GM18498 (cell line): ENCODE measurements at regions not wholly inside any gene's neighbourhood (a gene's known extent, or its start where the extent isn't known, plus 50 kb on each side); places are given as distances from the start of the nearest gene placed in this dataset.
"Not testable (repeated sequence)": the region's sequence is repeated elsewhere in the genome, so short reads cannot be mapped to it uniquely, and the experiment has no call there.

Experiments
- ATAC-seq: cut with Tn5 transposase; IDR thresholded peaks from one replicate; pipeline ENCODE4 v1.9.1; 2021; ENCODE audit warnings: mild to moderate bottlenecking, moderate library complexity; ENCODE audit not compliant: unreplicated experiment

GRCh38 chr11:106276859-106277436 lies 199.5 kb downstream of the AASDHPPT start:
- no peak for ATAC-seq

- no peak for ATAC-seq
Measured at GRCh38 chr11:106277484-106277883, 200.0 kb downstream of the AASDHPPT start.

GRCh38 chr11:106278391-106278790 lies 200.9 kb downstream of the AASDHPPT start:
- ATAC-seq: no peak

- ATAC-seq: no peak
Measured at GRCh38 chr11:106280036-106280435, 202.6 kb downstream of the AASDHPPT start.

GRCh38 chr11:106281455-106282173 lies 204.2 kb downstream of the AASDHPPT start:
- ATAC-seq: no peak

- ATAC-seq: no peak
Measured at GRCh38 chr11:106286881-106287504, 209.5 kb downstream of the AASDHPPT start.

GRCh38 chr11:106288057-106288456 lies 210.6 kb downstream of the AASDHPPT start:
- ATAC-seq: no peak

- ATAC-seq: no peak
Measured at GRCh38 chr11:106288822-106289387, 211.4 kb downstream of the AASDHPPT start.

GRCh38 chr11:106292526-106292925 lies 215.1 kb downstream of the AASDHPPT start:
- ATAC-seq: no peak

- no peak for ATAC-seq
Measured at GRCh38 chr11:106295974-106296373, 218.5 kb downstream of the AASDHPPT start.

- ATAC-seq: no peak
Measured at GRCh38 chr11:106302416-106302815, 225.0 kb downstream of the AASDHPPT start.

GRCh38 chr11:106304274-106304673 lies 226.8 kb downstream of the AASDHPPT start:
- ATAC-seq: no peak

- no peak for ATAC-seq
Measured at GRCh38 chr11:106305458-106305857, 228.0 kb downstream of the AASDHPPT start.

GRCh38 chr11:106306942-106307341 lies 229.5 kb downstream of the AASDHPPT start:
- ATAC-seq: no peak

- ATAC-seq: no peak
Measured at GRCh38 chr11:106309070-106309684, 231.7 kb downstream of the AASDHPPT start.

GRCh38 chr11:106311531-106312230 lies 234.2 kb downstream of the AASDHPPT start:
- no peak for ATAC-seq

- ATAC-seq: not testable (repeated sequence)
Measured at GRCh38 chr11:106317208-106317773, 239.8 kb downstream of the AASDHPPT start.

GRCh38 chr11:106321601-106322000 lies 244.1 kb downstream of the AASDHPPT start:
- ATAC-seq: no peak

- no peak for ATAC-seq
Measured at GRCh38 chr11:106322106-106322505, 244.6 kb downstream of the AASDHPPT start.

GRCh38 chr11:106326087-106326486 lies 248.6 kb downstream of the AASDHPPT start:
- no peak for ATAC-seq
